ENCODE measurements at regions not wholly inside any gene's neighbourhood (a gene's known extent, or its start where the extent isn't known, plus 50 kb on each side); places are given as distances from the start of the nearest gene placed in this dataset.
A peak's percentile ranks its signal among the peaks of the same experiment; 100 is the strongest.

GRCh38 chr6:43917878-43918382 lies 147.9 kb downstream of the VEGFA start (continued):
- TF ChIP-seq, protein P1, sequence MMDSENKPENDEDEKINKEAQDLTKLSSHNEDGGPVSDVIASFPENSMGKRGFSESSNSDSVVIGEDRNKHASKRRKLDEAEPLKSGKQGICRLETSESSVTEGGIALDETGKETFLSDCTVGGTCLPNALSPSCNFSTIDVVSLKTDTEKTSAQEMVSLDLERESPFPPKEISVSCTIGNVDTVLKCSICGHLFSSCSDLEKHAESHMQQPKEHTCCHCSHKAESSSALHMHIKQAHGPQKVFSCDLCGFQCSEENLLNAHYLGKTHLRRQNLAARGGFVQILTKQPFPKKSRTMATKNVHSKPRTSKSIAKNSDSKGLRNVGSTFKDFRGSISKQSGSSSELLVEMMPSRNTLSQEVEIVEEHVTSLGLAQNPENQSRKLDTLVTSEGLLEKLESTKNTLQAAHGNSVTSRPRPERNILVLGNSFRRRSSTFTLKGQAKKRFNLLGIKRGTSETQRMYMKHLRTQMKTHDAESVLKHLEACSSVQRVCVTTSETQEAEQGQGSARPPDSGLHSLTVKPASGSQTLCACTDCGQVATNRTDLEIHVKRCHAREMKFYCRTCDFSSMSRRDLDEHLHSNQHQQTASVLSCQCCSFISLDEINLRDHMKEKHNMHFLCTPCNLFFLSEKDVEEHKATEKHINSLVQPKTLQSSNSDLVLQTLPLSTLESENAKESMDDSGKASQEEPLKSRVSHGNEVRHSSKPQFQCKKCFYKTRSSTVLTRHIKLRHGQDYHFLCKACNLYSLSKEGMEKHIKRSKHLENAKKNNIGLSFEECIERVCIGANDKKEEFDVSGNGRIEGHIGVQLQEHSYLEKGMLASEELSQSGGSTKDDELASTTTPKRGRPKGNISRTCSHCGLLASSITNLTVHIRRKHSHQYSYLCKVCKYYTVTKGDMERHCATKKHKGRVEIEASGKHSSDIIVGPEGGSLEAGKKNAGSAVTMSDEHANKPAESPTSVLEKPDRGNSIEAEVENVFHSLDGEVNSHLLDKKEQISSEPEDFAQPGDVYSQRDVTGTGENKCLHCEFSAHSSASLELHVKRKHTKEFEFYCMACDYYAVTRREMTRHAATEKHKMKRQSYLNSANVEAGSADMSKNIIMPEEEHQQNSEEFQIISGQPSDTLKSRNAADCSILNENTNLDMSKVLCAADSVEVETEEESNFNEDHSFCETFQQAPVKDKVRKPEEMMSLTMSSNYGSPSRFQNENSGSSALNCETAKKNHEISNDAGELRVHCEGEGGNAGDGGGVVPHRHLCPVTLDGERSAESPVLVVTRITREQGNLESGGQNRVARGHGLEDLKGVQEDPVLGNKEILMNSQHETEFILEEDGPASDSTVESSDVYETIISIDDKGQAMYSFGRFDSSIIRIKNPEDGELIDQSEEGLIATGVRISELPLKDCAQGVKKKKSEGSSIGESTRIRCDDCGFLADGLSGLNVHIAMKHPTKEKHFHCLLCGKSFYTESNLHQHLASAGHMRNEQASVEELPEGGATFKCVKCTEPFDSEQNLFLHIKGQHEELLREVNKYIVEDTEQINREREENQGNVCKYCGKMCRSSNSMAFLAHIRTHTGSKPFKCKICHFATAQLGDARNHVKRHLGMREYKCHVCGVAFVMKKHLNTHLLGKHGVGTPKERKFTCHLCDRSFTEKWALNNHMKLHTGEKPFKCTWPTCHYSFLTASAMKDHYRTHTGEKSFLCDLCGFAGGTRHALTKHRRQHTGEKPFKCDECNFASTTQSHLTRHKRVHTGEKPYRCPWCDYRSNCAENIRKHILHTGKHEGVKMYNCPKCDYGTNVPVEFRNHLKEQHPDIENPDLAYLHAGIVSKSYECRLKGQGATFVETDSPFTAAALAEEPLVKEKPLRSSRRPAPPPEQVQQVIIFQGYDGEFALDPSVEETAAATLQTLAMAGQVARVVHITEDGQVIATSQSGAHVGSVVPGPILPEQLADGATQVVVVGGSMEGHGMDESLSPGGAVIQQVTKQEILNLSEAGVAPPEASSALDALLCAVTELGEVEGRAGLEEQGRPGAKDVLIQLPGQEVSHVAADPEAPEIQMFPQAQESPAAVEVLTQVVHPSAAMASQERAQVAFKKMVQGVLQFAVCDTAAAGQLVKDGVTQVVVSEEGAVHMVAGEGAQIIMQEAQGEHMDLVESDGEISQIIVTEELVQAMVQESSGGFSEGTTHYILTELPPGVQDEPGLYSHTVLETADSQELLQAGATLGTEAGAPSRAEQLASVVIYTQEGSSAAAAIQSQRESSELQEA (IDR thresholded peaks at IDR 0.05; ENCODE audit: low read depth) = no peak
- TF ChIP-seq MAFK (IDR thresholded peaks at IDR 0.05; ENCODE audit: low read length) = peak; percentile 86
- TF ChIP-seq ZNF668 (CRISPR knock-in tag; IDR thresholded peaks at IDR 0.05) = peak; percentile 88
- peak; percentile 26; the same call in 1 of the 2 replicates for TF ChIP-seq ZNF561 (CRISPR knock-in tag; conservative IDR thresholded peaks at IDR 0.05)
- no peak for TF ChIP-seq ZNF133 (CRISPR knock-in tag; IDR thresholded peaks at IDR 0.05)
- TF ChIP-seq ERF (CRISPR knock-in tag; IDR thresholded peaks at IDR 0.05) = peak; percentile 90
- TF ChIP-seq ZNF695 (CRISPR knock-in tag; IDR thresholded peaks at IDR 0.05) = no peak
- no peak for TF ChIP-seq FIP1L1 (IDR thresholded peaks at IDR 0.05; ENCODE audit: low read depth, low read length, poor library complexity, severe bottlenecking)
- TF ChIP-seq ILK (tag; IDR thresholded peaks at IDR 0.05; ENCODE audit: borderline replicate concordance, low read depth) = no peak
- TF ChIP-seq ZNF311 (CRISPR knock-in tag; IDR thresholded peaks at IDR 0.05) = 0 out of 2 replicates have a peak, but pooled peaks have one; percentile 35
- no peak for TF ChIP-seq KAT2B (IDR thresholded peaks at IDR 0.05; ENCODE audit: low read depth, low read length)
- no peak for TF ChIP-seq ZBTB12 (CRISPR knock-in tag; IDR thresholded peaks at IDR 0.05)
- no peak for TF ChIP-seq ZZZ3 (IDR thresholded peaks at IDR 0.05)
- TF ChIP-seq SMARCA5 (IDR thresholded peaks at IDR 0.05) = no peak
- TF ChIP-seq ATF1 (CRISPR knock-in tag; IDR thresholded peaks at IDR 0.05) = no peak
- TF ChIP-seq ATF1 (tag; IDR thresholded peaks at IDR 0.05) = 0 out of 2 replicates have a peak, but pooled peaks have one; percentile 17
- TF ChIP-seq NFE2L1 (tag; IDR thresholded peaks at IDR 0.05; ENCODE audit: borderline replicate concordance, low read depth) = peak; percentile 46; the same call in 1 of the 2 replicates
- TF ChIP-seq POLR2AphosphoS5 (IDR thresholded peaks at IDR 0.05; ENCODE audit: control insufficient read depth, insufficient read depth, low read depth, low read length) = no peak
- no peak for TF ChIP-seq DIDO1 (tag; IDR thresholded peaks at IDR 0.05; ENCODE audit: low read depth)
- peak; percentile 95 for TF ChIP-seq ZNF589 (CRISPR knock-in tag; IDR thresholded peaks at IDR 0.05; ENCODE audit: low read depth)
- no peak for TF ChIP-seq ZNF445 (CRISPR knock-in tag; IDR thresholded peaks at IDR 0.05; ENCODE audit: low read depth)
- TF ChIP-seq L3MBTL2 (IDR thresholded peaks at IDR 0.05) = peak; percentile 93

Data from K562 (cell line).